ENCODE measurements at regions not wholly inside any gene's neighbourhood (a gene's known extent, or its start where the extent isn't known, plus 50 kb on each side); places are given as distances from the start of the nearest gene placed in this dataset.
"Not testable (repeated sequence)": the region's sequence is repeated elsewhere in the genome, so short reads cannot be mapped to it uniquely, and the experiment has no call there.

GRCh38 chr9:90979639-90980038, 178.0 kb downstream of the SYK start:
- FAIRE-seq (no peak), DNase-seq (ENCODE audit: low spot score) (no peak)

GRCh38 chr9:90981726-90982125, 180.1 kb downstream of the SYK start:
- DNase-seq (ENCODE audit: low spot score) (no peak), FAIRE-seq (no peak)

GRCh38 chr9:90983394-90983793, 181.8 kb downstream of the SYK start:
- FAIRE-seq, result no peak
- no peak for DNase-seq (ENCODE audit: low spot score)

GRCh38 chr9:90985631-90986030, 184.0 kb downstream of the SYK start:
- no peak for DNase-seq (ENCODE audit: low spot score)
- no peak for FAIRE-seq

GRCh38 chr9:90986161-90986560, 184.5 kb downstream of the SYK start:
- FAIRE-seq, result no peak
- DNase-seq (ENCODE audit: low spot score), result no peak

GRCh38 chr9:90987566-90987965, 185.9 kb downstream of the SYK start:
- DNase-seq (ENCODE audit: low spot score) (no peak), FAIRE-seq (no peak)

GRCh38 chr9:90988318-90988717, 186.7 kb downstream of the SYK start:
- FAIRE-seq (no peak), DNase-seq (ENCODE audit: low spot score) (no peak)

- FAIRE-seq, result no peak
- peak; percentile 45 for DNase-seq (ENCODE audit: low spot score)
Measured at GRCh38 chr9:90991953-90992352, 190.3 kb downstream of the SYK start.

- FAIRE-seq (no peak), DNase-seq (ENCODE audit: low spot score) (no peak)
Measured at GRCh38 chr9:90995516-90995915, 193.9 kb downstream of the SYK start.

GRCh38 chr9:90996154-90997065, 194.8 kb downstream of the SYK start:
- DNase-seq (ENCODE audit: low spot score) (no peak), FAIRE-seq (no peak)

GRCh38 chr9:90998573-90998972, 197.0 kb downstream of the SYK start:
- FAIRE-seq (no peak), DNase-seq (ENCODE audit: low spot score) (no peak)

GRCh38 chr9:90999425-91000397, 198.1 kb downstream of the SYK start:
- no peak for FAIRE-seq
- DNase-seq (ENCODE audit: low spot score), result no peak

- DNase-seq (ENCODE audit: low spot score) (peak; percentile 92), FAIRE-seq (peak; percentile 85)
Measured at GRCh38 chr9:91001146-91001611, 199.6 kb downstream of the SYK start.

- FAIRE-seq (no peak), DNase-seq (ENCODE audit: low spot score) (no peak)
Measured at GRCh38 chr9:91004484-91004883, 202.9 kb downstream of the SYK start.

GRCh38 chr9:91004992-91005391, 203.4 kb downstream of the SYK start:
- DNase-seq (ENCODE audit: low spot score) (no peak), FAIRE-seq (no peak)

GRCh38 chr9:91006046-91006445, 204.4 kb downstream of the SYK start:
- FAIRE-seq, result no peak
- no peak for DNase-seq (ENCODE audit: low spot score)

GRCh38 chr9:91008568-91008967, 206.9 kb downstream of the SYK start:
- FAIRE-seq, result no peak

GRCh38 chr9:91011891-91012290, 210.3 kb downstream of the SYK start:
- no peak for DNase-seq (ENCODE audit: low spot score)
- FAIRE-seq, result no peak

More at GRCh38 chr9:91008568-91008967, 206.9 kb downstream of the SYK start:
- DNase-seq (ENCODE audit: low spot score), result no peak

GRCh38 chr9:91012933-91013841, 211.6 kb downstream of the SYK start:
- FAIRE-seq, result no peak
- DNase-seq (ENCODE audit: low spot score), result no peak

- FAIRE-seq (no peak), DNase-seq (ENCODE audit: low spot score) (no peak)
Measured at GRCh38 chr9:91017245-91017644, 215.6 kb downstream of the SYK start.

- not testable (repeated sequence) for FAIRE-seq; DNase-seq (ENCODE audit: low spot score)
Measured at GRCh38 chr9:91019871-91020270, 218.3 kb downstream of the SYK start.

Data from RCC 7860 (cell line).